ENCODE measurements at regions not wholly inside any gene's neighbourhood (a gene's known extent, or its start where the extent isn't known, plus 50 kb on each side); places are given as distances from the start of the nearest gene placed in this dataset.
"Not testable (repeated sequence)": the region's sequence is repeated elsewhere in the genome, so short reads cannot be mapped to it uniquely, and the experiment has no call there.

DNA sequence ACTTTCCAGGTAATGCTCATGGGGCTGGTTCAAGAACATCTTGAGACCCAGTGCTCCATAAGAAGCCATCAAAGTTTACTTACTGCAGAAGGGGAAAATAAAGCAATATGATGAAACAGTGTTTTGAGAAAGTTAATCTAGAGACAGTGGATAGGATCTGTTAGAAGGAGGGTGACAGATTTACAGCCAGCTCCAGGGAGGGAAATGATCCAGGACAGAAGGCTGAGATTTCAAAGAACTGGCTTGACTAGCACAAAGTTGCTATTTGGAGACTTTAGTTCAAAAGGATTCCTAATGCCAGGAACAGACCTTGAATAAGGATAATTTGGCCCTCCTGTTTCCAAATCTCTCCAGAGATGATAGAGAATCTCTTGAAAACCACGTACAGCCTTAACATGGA, 166.5 kb upstream of the NECTIN3 start:
- no peak for DNase-seq

DNA sequence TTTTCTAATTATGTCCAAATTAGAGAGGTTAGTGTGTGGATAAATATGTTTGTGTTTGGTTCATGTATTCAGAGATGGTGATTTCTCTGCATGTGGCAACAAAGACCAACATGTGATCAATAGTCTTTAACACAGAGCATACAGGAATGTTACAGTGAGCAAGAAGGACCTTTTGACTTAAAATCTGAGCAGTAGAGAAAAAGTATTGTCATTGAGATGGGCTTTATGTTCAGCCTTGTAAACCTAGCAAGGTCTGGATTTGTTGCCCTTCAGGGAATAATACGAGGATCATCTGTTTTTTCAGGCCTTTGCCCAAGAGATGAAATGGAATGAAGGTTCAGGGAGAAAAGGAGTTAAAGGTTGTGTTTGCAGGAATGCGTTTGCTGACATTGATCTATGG, 161.8 kb upstream of the NECTIN3 start:
- no peak for DNase-seq

DNA sequence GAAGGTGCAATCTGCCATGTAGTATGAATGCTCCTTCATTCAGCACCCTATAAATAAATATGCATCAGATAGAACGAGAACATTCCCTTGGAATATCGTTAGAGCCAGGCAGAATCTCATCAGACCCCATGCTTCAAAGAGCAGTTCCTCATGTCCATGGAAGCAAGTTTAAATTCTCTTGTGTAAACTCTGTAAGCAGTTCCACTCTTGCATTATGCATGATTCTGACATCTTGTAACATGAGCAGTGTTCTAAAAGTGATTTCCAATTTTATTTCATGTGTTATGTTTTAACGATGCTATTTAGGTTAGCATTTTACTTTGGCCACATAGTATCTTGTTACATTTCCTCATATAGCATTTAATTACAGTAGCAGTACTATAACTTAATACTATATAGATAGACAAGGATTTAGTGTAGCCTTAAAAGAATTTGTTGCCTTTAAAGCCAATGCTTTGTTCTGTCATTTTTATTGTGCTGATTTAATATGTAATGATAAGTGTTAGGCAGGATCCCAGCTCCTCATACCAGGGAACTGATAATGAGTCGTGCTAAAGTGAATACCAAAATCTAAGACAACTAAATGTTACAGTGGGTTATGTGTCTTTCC, 161.2 kb upstream of the NECTIN3 start:
- DNase-seq: no peak

DNA sequence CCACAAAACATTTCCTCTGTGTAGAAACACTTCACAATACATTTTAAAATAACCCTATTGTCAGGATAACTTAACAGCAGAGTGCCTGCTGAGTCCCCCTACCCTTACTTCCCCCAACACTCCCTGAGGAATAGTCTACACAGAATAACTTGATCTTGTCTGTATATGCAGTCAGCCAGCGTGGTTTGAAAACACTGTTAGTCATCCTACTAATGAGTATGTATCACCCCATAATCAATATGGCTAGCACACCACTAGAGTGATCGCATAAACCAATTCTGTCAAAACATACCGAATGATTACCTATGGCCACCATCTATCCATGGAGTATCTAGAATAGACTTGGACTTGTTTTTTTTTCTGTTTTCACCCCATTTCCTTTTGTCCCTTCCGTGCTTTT, 152.7 kb upstream of the NECTIN3 start:
- no peak for DNase-seq

DNA sequence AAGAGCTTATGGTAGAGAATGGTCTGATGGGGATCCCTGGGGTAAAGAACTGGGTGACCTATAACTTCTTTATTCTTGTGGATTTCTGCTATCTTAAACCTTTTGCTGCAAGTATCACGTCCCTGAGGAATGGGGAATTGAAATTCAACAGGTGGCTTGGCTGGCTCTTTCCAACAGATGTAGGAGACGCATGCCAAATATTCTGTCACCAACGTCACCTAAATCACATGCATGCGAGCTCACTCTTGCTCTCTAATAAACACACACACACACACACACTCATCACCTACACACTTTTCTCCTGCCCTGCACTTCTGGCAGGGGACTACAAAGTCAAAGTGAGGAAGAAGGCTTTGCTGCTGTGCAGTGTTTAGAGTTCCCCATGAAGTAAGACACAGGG, 145.8 kb upstream of the NECTIN3 start:
- no peak for DNase-seq

DNA sequence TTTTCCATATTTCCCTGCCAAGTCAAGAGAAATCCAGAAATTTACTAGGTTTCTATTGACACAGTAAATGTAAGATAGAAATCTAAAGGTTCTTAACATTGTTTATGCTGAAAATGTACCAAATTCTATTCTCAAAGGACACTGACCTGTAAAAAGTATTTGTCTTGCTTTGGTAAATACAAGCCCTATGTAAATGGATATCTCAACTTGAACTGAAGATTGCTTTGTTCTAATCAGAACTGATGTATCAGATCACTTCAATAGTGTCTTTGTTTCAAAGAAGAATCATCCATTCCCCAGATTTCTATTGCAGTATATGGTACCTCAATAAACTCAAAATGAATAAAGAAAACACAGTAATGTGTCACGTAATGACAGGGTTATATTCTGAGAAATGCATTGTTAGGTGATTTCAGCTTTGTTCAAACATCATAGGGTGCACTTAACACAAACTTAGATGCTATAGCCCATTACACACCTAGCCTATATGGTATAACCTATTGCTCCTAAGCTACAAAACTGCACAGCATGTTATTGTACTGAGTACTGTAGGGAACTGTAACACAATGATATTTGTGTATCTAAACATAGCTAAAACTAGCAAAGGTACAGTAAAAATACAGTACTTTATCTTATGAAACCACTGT, 143.5 kb upstream of the NECTIN3 start:
- no peak for DNase-seq

DNA sequence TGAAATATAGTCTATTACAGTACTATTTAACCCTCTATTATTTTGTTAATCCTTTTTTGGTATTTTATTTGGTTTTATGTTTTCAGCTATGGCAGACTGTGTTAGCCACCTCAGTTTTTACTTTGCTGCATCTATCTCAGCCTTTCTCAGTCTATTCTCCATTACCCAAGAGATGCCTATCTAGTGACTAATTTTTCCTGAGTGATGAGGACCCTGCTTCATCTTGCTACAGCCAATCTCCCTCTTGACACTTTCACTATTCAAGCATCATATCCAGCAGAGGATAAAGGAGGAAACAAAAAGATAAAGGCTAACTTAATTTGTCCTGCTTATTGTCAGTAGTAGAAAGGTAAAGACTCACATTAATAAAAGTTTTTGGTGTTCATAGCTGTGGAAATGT, 141.8 kb upstream of the NECTIN3 start:
- no peak for DNase-seq

DNA sequence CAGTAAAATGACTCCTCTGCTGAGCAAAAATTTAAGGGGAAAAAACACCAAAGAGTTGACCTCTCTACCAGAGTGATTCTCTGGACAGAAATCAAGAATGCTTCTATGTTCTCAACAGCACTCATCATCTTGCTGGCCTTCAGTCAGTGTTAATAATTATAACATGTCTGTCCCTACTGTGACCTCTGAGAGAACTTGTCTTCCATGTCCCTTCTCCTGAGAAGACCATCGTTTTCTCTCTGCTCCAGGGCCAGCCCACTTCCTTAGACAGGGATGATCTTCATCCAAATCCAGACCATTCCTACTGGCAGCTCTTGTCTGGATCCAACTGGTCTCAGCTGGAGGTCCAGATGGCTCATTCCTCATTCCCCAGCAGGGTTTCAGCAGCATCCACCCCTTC, 139.0 kb upstream of the NECTIN3 start:
- DNase-seq: no peak

DNA sequence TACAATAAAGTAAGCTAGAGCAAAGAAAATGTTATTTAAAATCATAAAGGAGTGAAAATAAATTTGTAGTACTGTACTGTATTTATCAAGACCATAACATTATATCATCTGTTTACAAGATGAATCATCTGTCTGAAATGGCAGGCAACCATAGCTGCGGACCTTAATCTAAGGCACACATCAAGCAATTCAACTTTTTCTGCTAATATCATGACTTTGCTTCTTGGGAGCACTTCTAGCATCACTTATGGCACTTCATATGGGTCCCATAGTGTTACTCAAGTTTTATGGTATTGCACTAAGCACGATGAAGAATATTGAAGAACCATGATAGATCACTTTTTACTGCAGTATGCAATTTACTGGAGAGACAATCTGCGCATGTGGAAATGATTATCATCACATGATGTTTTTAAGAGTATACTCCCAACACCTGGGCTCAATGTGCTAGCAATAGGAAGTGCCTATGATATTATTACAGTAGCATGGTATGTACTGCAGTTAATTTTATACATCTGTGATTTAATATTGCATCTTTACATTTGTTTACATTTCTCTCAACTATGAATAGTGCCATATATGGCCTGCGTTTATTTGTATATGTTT, 137.7 kb upstream of the NECTIN3 start:
- no peak for DNase-seq

DNA sequence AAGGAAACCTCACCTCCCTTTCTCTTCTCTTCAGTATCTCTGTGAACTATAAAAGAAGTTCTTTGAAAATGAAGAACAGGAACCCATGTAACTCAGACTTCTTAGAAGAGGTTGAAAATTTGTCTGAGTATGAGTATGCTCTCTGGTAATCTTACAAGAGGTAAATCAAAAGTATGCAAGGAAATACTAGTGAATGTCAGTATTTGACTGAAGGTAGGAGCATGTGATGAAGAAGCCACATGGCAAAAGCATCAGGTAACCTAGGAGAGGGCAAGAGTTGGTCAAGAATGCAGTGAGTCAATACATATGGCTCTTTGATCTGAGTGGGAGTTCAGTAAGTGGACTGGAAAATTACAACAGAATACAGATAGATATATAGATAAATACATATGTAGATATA, 133.0 kb upstream of the NECTIN3 start:
- DNase-seq: no peak

DNA sequence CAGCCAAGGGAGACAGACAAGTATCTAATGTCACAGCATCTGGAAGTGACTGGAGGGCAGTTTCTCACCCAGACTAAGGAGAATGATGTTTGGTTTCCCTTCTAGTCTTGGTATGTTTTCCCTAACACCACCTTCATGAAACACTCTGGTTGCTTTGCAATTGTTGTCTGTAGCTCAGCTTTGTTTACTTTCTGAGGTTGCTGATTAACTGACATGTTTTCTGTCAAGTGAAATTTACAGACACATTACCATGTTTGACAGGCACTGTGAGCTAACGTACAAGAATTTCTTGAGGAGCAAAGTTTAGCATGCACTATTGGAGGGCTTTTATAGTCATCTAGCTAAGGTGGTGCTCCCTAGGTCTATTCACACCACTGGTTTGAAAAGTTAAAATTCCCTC, 131.6 kb upstream of the NECTIN3 start:
- DNase-seq: no peak

DNA sequence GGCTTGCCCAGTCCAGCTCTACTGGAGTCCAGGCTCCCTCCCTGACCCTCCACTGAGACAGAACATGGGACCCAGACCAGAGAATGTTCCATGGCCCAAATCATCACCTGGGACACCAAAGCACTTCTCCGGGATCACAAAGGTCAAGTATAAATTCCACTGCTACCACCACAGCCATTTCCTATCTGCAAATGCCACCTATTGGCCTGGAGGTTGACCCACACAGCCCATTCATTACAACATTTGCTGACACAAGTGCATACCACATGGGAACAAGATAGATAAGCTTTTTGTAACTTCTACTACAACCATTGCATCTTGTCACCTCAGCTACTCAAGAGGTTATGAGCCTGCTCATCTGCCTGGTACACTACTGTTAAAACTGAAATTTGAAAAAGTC, 126.8 kb upstream of the NECTIN3 start:
- DNase-seq: no peak

DNA sequence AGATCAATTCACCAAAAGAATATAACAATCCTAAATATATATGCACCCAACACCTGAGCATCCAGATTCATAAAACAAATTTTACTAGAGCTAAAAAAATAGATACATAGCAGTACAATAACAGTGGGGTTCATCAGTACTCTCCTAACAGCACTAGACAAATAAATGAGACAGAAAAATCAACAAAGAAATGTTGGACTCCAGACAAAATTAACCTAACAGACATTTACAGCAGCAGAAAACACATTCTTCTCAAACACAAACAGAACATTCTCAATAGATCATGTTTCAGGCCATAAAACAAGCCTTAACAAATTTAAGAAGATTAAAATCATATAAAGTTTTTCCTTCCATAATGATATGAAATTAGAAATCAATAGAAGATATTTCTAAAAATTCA, 124.8 kb upstream of the NECTIN3 start:
- DNase-seq: no peak

DNA sequence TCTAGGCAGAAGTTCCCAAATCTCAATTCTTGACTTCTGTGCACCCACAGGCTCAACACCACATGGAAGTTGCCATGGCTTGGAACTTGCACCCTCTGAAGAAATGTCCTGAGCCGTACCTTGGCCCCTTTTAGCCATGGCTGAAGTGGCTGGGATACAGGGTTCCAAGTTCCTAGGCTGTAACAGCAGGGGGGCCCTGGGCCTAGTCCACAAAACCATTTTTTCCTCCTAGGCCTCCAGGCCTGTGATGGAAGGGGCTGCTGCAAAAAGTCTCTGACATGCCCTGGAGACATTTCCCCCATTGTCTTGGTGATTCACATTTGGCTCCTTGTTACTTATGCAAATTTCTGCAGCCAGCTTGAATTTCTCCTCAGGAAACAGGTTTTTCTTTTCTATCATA, 122.4 kb upstream of the NECTIN3 start:
- DNase-seq: not testable (repeated sequence)

DNA sequence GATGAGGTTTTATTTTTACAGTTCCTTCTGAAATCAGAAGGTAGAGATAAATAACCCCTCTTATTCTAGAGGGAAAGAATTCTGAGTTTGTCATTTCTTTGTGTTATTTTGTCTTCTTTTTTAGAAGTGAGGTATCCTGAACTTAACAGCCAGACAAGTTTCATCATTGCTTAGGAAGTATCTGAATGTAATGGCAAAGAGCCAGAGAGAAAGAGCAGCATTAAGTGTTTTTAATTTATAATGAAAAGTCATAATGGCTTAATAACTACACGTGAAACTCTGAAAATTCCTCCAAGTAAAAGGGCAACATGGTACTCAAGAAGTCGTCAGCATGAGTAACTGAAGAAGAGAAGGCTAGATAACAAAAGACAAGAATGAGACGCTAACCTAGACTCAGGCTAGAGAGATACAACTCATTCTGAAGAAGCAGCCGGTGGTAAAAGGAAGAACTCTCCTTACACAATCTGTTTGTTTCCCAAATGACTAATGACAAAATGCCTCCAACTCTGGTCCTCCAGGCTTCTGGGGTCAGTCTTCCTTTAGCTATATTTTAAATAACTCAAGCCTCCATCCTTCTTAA, 116.2 kb upstream of the NECTIN3 start:
- DNase-seq: no peak

DNA sequence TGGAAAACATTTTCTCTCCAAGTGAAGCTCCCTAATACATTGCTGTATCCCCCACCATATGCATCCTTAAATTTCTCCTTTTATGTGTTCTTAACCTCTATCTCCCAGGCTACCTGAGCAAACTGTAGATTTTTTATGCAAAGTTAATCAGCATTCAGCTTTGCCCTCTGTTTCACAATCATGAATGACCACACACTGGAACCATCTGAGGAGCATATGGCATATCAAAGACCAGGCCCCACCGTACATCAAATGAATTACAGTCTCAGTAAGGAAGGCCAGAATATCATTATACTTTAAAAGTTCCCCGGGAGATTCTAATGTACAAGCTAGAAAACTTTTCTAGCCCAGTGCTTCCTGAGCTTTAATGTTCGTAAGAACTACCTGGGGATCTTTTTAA, 115.5 kb upstream of the NECTIN3 start:
- DNase-seq: no peak

DNA sequence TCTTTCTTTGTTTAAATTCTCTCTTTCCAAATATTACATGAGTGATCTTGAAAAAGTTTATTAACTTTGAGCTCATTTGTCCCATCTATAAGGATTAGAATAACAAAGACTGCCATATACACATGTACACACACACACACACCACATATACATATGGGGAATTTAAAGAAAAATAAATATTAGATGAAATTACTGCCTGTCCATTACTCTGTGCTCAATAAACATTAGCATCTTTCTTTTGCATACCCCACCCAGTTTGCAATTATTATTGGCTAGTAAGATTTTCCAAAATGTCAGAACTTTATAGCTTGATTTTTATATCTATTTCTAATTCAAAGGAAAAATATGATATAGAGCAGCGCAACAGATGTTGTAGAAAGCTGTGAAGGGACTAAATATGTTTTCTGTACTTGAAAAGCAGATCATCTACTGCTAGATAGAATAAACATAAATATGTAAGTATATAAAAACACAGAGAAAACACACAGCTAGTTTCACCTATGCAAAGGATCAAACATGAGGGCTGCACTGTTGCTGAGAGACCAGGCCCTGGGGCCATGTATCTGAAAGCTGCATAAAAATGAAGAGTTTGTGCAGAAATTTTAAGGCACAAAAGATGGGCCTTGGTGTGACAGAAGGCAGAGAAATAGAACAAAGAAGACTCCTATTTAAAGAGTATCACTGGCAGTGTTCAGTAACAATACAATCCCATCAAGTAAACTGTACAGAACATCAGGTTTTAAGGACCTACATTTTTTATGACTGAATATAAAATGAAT, 114.2 kb upstream of the NECTIN3 start:
- no peak for DNase-seq

DNA sequence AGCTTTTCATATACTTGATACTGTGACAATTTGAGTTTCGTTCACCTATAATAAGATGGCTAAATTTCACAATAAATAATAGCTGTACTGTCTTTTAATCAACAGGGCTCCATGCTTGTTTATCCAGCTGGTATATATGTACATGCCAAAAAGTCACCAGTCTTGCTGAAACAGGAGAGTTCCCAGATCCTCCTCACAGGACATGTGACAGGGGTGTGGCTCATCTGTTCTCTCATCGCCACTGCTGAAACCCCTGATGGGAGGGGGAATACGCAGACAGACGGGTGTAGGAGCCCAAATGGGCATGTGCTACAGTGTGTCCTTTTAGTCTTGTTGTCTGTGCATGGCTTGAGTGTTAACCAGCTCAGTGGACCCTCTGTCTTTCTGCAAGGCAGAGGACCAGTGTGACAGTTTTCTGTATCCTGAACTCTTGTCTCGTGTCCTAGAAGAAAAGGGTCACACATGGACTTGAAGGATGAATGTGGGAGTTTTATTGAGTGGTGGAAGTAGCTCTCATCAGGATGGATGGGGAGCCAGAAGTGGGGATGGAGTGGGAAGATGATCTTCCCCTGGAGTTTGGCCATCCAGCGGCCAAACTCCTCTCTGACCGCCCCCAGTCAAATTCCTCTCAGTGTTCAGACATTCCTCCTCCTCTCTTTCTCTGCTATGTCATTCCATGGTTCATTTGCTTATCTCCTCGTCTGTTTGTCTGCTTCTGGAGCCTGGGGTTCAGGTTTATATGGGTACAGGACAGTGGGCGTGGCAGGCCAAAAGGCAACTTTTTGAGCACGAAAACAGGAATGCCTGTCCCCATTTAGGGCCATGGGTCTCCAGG, 113.1 kb upstream of the NECTIN3 start:
- no peak for DNase-seq

DNA sequence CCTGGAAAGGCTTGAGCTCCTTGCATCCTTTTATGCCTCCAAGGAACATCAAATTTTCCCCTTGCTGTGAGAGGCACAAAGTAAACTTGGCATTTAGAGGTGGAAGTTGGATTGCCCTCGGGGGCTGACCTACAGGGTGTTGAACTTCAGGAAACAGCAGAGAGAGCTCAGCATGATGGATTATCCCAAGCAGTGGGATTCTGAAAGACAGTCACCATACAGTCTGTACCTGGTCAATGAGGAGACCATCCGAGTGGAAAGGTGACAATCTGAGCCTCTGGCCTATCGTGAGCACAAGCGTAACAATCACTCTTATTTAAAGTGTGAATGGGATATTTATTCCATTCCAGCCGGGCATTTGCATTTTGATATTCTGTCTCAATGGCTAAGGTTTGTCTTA, 105.6 kb upstream of the NECTIN3 start:
- no peak for DNase-seq

DNA sequence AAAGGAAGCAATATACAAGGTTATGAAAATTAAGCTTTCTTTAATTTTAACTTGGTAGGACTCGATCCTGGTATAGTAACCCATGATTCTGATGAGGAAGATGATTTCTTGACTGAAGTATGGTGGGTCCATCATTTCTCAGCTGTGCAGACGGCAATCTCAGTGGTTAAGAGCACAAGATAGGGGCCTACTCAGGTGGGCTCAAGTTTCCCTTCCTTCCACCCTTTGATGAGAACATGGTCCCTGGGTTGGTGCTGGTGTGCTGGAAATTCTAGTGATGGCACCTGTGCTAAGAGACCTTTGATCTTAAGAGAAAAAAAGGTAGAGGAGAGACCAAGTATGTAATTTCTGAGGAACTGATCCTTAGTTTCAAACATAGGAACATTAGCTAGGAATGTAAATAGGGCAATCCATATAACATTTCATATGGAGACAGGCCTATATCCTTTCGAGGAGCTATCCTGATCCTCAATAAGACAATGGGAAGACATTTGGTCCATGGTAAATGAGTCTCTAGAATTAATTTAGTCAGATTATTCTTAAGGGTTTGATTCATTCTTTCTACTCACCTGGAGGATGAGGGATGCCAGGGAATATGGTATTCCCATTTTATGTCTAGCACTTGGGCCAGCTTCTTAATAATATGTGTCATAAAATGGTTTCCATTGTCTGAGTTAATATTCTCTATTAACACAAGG, 104.5 kb upstream of the NECTIN3 start:
- DNase-seq: no peak

DNA sequence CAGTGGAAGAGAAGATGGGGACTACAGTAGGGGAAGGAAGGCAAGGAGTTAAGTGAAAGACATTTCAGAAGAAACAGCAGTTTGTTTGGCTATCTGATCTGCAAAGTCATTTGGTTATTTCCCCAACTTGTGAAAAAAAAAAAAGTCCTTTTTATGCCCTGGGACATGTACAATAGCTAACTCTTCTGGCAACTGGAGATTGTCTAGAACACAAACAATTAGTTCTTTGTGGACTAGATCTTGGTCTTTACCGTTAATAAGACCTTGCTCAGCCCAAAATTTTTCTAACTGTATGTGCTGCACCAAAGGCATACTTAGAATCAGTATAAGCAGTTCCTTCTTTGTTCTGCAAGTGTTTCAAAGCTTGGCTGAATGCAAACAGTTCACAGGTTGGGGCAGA, 103.5 kb upstream of the NECTIN3 start:
- DNase-seq: no peak

All from NCI-H345 (cell line).